ENCODE measurements at regions not wholly inside any gene's neighbourhood (a gene's known extent, or its start where the extent isn't known, plus 50 kb on each side); places are given as distances from the start of the nearest gene placed in this dataset.

GRCh38 chr10:94052866-94053791 is 59.4 kb downstream of the PLCE1 start:
- TF ChIP-seq CBX2 (IDR thresholded peaks at IDR 0.05; ENCODE audit: borderline replicate concordance, low read depth) (no peak), CTCF (IDR thresholded peaks at IDR 0.05) (no peak), EP300 (IDR thresholded peaks at IDR 0.05) (no peak), ZNF302 (CRISPR knock-in tag; IDR thresholded peaks at IDR 0.05) (no peak), CEBPB (IDR thresholded peaks at IDR 0.05) (no peak), SREBF2 (IDR thresholded peaks at IDR 0.05) (no peak), RCOR1 (IDR thresholded peaks at IDR 0.05; ENCODE audit: low read depth, low read length) (no peak), RAD21 (conservative IDR thresholded peaks at IDR 0.05 in 1 of 2, IDR thresholded peaks at IDR 0.05 in 1 of 2) (no peak), E2F6 (IDR thresholded peaks at IDR 0.05; ENCODE audit: borderline replicate concordance, low read depth) (no peak)

All from A549 (cell line).